IMR-90 (cell line): ENCODE measurements at regions not wholly inside any gene's neighbourhood (a gene's known extent, or its start where the extent isn't known, plus 50 kb on each side); places are given as distances from the start of the nearest gene placed in this dataset.
A peak's percentile ranks its signal among the peaks of the same experiment; 100 is the strongest.
"Not testable (repeated sequence)": the region's sequence is repeated elsewhere in the genome, so short reads cannot be mapped to it uniquely, and the experiment has no call there.

Experiments
- ATAC-seq: fragments of 200-7000 bp; cut with Tn5 transposase; 2 replicates; pipeline ENCODE4 v1.9.1; 2020; ENCODE audit warnings: low read depth, mild to moderate bottlenecking, moderate library complexity
- BruUV-seq: library from RNA; stranded (reverse); fragments of 400-500 nt; replicated peaks from 2 replicates; lab custom pipeline; 2021; lab: Mats Ljungman, UMichigan
- CTCF ChIA-PET: fragments of 300-600 bp; formaldehyde crosslinking; extraction: SDS; loops from one replicate; lab custom pipeline; 2021; ENCODE audit warnings: antibody characterized with exemption; lab: Yijun Ruan, JAX
- POLR2A ChIA-PET: fragments of 300-600 bp; sonication (Branson Sonifier 250); formaldehyde crosslinking; loops from one replicate; lab custom pipeline; 2022; ENCODE audit warnings: antibody characterized with exemption; ENCODE audit not compliant: unreplicated experiment; lab: Charles Lee
- DNase-seq: peaks from one replicate; pipeline ENCODE4 v3.0.0; 2013
- H2AFZ ChIP-seq: replicated peaks from 2 replicates; pipeline ENCODE3; 2013; ENCODE audit warnings: low read length, mild to moderate bottlenecking; ENCODE audit not compliant: poor library complexity
- H2AK5ac ChIP-seq: 2 replicates; pipeline ENCODE4 v1.6.1; 2013; ENCODE audit warnings: low read depth, low read length, inconsistent platforms
- H2AK9ac ChIP-seq: replicated peaks from 2 replicates; pipeline ENCODE3; 2013; ENCODE audit warnings: mild to moderate bottlenecking, low read depth, low read length, moderate library complexity; ENCODE audit not compliant: poor library complexity
- H2BK120ac ChIP-seq: 2 replicates; pipeline ENCODE4 v1.6.1; 2013; ENCODE audit warnings: low read depth, low read length, inconsistent platforms
- H2BK15ac ChIP-seq: 3 replicates; pipeline ENCODE4 v1.6.1; 2013; ENCODE audit warnings: low read depth, low read length, inconsistent platforms
- H2BK20ac ChIP-seq: 2 replicates; pipeline ENCODE4 v1.6.1; 2013; ENCODE audit warnings: low read depth, mild to moderate bottlenecking, inconsistent platforms, low read length, moderate library complexity
- H2BK5ac ChIP-seq: 2 replicates; pipeline ENCODE4 v1.6.1; 2013; ENCODE audit warnings: mild to moderate bottlenecking, low read depth, low read length, inconsistent platforms; ENCODE audit not compliant: poor library complexity, severe bottlenecking
- H3K14ac ChIP-seq: replicated peaks from 2 replicates; pipeline ENCODE4 v1.6.1; 2013; ENCODE audit warnings: low read depth, low read length, inconsistent platforms
- H3K18ac ChIP-seq: 2 replicates; pipeline ENCODE4 v1.6.1; 2013; ENCODE audit warnings: low read depth, low read length, control low read depth
- H3K23ac ChIP-seq: 2 replicates; pipeline ENCODE4 v1.6.1; 2013; ENCODE audit warnings: low read depth, low read length, inconsistent platforms
- H3K27ac ChIP-seq: 2 replicates; pipeline ENCODE4 v1.5.1; 2013; ENCODE audit warnings: mild to moderate bottlenecking, control low read depth, low read length; ENCODE audit not compliant: insufficient read depth
- H3K27me3 ChIP-seq: 2 replicates; pipeline ENCODE4 v1.6.1; 2013; ENCODE audit warnings: low read length; ENCODE audit not compliant: control insufficient read depth, insufficient read depth
- H3K36me3 ChIP-seq: 2 replicates; pipeline ENCODE4 v1.6.1; 2013; ENCODE audit warnings: low read length, mixed read lengths; ENCODE audit not compliant: control insufficient read depth, insufficient read depth
- H3K4ac ChIP-seq: 2 replicates; pipeline ENCODE4 v1.6.1; 2013; ENCODE audit warnings: low read depth, low read length, inconsistent platforms
- H3K4me1 ChIP-seq: 2 replicates; pipeline ENCODE4 v1.6.1; 2013; ENCODE audit warnings: low read length, mixed read lengths; ENCODE audit not compliant: control insufficient read depth, insufficient read depth
- H3K4me2 ChIP-seq: 2 replicates; pipeline ENCODE4 v1.6.1; 2013; ENCODE audit warnings: low read depth, mild to moderate bottlenecking, control low read depth, low read length, moderate library complexity
- H3K4me3 ChIP-seq: 2 replicates; pipeline ENCODE4 v1.5.1; 2013; ENCODE audit warnings: low read depth, mild to moderate bottlenecking, control low read depth, low read length, moderate library complexity; ENCODE audit not compliant: insufficient read depth
- H3K56ac ChIP-seq: 2 replicates; pipeline ENCODE4 v1.6.1; 2013; ENCODE audit warnings: low read length, inconsistent platforms; ENCODE audit not compliant: insufficient read depth; ENCODE audit errors: extremely low read depth
- H3K79me1 ChIP-seq, 2 experiments: 2 replicates each; pipeline ENCODE4 v1.6.1; 2013; ENCODE audit warnings: low read length in 2 of 2, inconsistent platforms in 1 of 2, low read depth in 1 of 2
- H3K9ac ChIP-seq: 2 replicates; pipeline ENCODE4 v1.6.1; 2013; ENCODE audit warnings: low read depth, low read length, control low read depth
- H3K9me1 ChIP-seq: 2 replicates; pipeline ENCODE4 v1.6.1; 2013; ENCODE audit warnings: low read length, inconsistent platforms; ENCODE audit not compliant: insufficient read depth
- H3K9me3 ChIP-seq: 2 replicates; pipeline ENCODE4 v1.6.1; 2013; ENCODE audit warnings: low read length; ENCODE audit not compliant: control insufficient read depth, insufficient read depth
- H4K20me1 ChIP-seq: 2 replicates; pipeline ENCODE4 v1.6.1; 2013; ENCODE audit warnings: low read length, inconsistent platforms; ENCODE audit not compliant: insufficient read depth
- H4K5ac ChIP-seq: 2 replicates; pipeline ENCODE4 v1.6.1; 2013; ENCODE audit warnings: mild to moderate bottlenecking, low read depth, low read length, control low read depth
- H4K8ac ChIP-seq, 2 experiments: 2 replicates each; pipeline ENCODE4 v1.6.1; 2013; ENCODE audit warnings: low read depth in 2 of 2, low read length in 2 of 2, control low read depth in 1 of 2, inconsistent platforms in 1 of 2
- H4K91ac ChIP-seq: 2 replicates; pipeline ENCODE4 v1.6.1; 2013; ENCODE audit warnings: low read depth, low read length, inconsistent platforms; ENCODE audit not compliant: insufficient read depth
- WGBS, 2 experiments: methylation state at CpG; one replicate each; pipeline versions ENCODE4 v1.1.5 to v1.1.7; 2013; ENCODE audit warnings: missing lambda C conversion rate in 2 of 2; ENCODE audit not compliant: insufficient read length in 1 of 2; ENCODE audit errors: extremely low coverage in 2 of 2; 5-methylcytosine and 5-hydroxymethylcytosine counted together
- dilution Hi-C: fragments of 300-500 bp; cut with HindIII; formaldehyde crosslinking; loops from one replicate; pipeline ENCODE4 v1.14.3; 2018; ENCODE audit warnings: low sequenced_read_pairs; ENCODE audit not compliant: unreplicated experiment
- in situ Hi-C: fragments of 300-500 bp; cut with MboI; formaldehyde crosslinking; loops from 3 replicates; pipeline ENCODE4 v1.14.3; 2019; ENCODE audit warnings: low sequenced_read_pairs, inconsistent platforms, mixed read lengths
- intact Hi-C: fragments of 100-400 bp; cut with micrococcal nuclease; formaldehyde crosslinking; loops from 2 replicates; pipeline ENCODE4 v1.10.0; 2022

DNA sequence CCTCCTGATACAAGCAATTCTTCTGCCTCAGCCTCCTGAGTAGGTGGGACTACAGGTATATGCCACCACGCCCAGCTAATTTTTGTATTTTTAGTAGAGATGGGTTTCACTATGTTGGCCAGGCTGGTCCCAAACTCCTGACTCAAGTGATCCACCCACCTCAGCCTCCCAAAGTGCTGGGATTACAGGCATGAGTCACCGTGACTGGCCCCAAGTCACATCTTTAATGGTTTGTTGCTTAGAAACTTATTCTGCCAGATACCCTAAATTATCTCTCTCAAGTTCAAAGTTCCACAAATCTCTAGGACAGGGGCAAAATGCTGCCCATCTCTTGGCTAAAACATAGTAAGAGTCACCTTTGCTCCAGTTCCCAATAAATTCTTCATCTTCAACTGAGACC is 444.1 kb upstream of the HSF2 start:
- in situ Hi-C loops, H3K4me3 ChIP-seq, H3K18ac ChIP-seq, H3K4ac ChIP-seq, H3K27ac ChIP-seq, CTCF ChIA-PET, H3K9ac ChIP-seq, H4K8ac ChIP-seq, H3K56ac ChIP-seq, intact Hi-C loops, H4K20me1 ChIP-seq, H2BK120ac ChIP-seq, H3K23ac ChIP-seq, H3K79me1 ChIP-seq, H3K4me2 ChIP-seq, H3K27me3 ChIP-seq, H3K36me3 ChIP-seq, H4K5ac ChIP-seq, dilution Hi-C loops, BruUV-seq, H2AK5ac ChIP-seq, H3K9me3 ChIP-seq, H2BK20ac ChIP-seq, H4K91ac ChIP-seq, H2BK15ac ChIP-seq, H2BK5ac ChIP-seq, H3K4me1 ChIP-seq, POLR2A ChIA-PET, H2AK9ac ChIP-seq, H2AFZ ChIP-seq, H3K14ac ChIP-seq, ATAC-seq: not testable (repeated sequence)
- peaks cover 13% of the 10 kb centered on the region for H3K9me1 ChIP-seq
- no CpG with 5 or more reads among the region's 2 CpGs for WGBS, 2 experiments
- DNase-seq = peak; percentile 11
